ENCODE measurements at regions not wholly inside any gene's neighbourhood (a gene's known extent, or its start where the extent isn't known, plus 50 kb on each side); places are given as distances from the start of the nearest gene placed in this dataset.

DNA sequence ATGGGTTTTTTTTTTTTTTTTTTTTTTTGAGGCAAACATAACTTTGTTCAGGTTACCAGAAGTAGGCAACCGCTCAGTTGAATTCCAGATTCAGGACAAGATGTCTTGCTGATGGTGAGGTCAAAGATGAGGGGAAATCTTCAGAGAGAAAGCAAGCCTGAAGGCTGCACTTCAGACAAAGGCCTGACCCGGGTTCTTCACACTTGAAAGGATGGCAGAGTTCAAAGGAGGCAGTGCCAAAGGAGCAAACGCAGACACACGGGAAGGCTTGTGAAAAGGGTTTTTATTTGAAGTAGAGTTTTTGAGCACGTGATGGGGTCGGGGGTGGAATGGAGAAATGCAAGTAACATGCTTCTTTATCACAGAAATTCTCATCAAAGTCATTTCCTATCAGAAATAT, 960.2 kb upstream of the EEF2KMT start:
- no peak for DNase-seq (ENCODE audit: low spot score)

DNA sequence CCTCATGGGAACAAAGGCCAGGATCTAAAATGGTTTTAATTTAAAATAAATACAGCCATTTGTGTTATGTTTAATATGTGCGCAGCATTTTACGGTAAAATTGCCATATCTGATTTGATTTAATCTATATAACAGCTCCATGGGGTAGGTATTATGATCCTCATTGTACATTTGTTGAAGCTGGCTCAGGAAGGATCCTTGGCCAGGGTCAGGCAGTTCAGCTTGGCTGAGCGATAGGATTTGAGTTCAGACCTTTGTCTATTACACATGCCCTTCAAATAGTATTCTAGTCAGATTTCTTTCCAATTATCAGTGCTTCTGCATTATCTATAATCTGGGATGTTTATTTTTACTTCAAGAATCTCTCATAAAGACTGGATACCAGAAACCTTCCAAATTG, 950.4 kb upstream of the EEF2KMT start:
- no peak for DNase-seq (ENCODE audit: low spot score)

DNA sequence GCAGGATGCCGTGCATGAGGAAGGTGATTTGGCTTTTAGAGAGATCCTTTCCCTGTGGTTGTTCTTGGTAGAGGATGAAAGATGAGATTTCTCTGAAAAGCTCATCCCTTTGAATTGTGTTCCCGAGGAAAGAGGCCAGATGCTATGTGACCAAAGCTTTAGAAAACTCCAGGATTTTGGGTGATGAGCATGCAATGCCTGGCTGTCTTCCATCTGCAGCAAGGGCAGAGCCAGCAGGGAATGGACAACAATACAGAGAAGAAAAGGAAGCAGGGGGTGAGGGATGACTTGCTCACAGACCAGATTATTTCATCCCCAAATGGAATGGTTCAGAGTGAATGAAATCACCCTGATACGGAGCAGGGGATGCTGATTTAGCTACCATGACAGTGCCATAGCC, 949.7 kb upstream of the EEF2KMT start:
- no peak for DNase-seq (ENCODE audit: low spot score)

DNA sequence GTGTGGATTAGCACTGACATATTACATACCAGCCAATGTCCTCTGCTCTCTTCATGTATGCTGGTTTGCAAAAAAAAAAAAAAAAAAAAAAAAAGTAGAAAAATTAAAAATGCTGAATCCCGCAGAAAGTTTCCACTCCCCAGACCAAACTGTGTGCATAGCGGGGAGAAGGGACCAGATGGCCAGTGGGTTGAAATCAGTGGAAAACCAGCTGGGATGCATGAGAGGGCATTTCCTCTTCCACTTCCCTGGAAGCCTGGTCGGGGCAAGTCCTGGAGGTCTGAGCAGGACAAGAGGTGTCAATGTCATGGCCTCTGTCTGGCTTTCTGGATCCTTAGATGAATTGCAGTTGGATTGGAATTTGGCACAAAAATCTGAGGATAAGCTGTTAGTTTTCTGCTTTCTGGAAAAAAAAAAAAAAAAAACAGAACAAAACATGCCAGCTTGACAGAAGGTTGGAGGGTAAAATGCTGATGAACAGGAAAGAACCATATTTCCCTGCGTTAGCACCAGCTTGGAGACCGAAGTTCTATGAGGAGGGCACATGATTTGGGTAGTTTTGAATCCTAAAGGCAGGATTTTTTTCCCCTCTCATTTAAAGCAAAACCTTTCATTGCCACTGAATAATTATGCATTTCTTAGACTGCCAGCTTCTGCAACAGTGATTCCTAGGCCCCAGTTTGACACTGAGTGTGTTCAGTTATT, 941.5 kb upstream of the EEF2KMT start:
- DNase-seq (ENCODE audit: low spot score) = no peak

DNA sequence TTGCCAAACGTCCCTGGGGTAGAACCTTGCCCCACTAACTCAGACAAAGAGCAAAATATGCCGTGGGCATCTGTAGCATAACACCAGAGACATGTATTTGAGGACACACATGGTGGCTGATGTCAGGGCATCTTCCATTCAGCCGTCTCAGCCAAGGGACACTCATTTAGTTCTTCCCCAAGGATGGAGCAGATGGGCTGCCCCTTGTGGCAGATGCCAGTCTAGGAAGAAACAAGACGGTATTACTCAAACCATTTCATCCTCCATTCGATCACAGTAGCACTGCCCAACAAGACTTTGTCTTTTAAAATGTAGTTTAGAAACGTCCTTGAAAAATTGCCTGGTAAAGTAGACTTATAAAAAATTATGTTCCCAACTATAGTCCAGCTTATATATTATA, 937.6 kb upstream of the EEF2KMT start:
- DNase-seq (ENCODE audit: low spot score) = no peak

DNA sequence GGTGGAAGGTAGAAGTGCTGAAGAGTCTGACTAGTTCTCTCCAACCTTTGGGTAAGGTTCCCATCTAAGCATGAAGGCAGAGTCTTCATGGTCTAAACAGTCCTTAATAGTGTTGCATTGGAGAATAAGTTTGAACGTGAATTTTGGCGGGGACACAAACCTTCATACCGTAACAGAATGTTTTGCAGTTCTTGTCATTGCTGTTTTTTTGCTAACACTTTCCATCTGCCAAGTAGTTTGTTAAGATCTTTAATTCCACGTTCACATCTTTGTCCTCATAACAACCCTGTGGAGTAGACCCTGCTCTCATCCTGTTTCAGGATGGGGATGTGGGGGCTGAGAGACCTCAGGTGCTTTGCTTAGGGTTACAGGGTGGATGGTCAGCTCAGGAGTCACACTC, 936.9 kb upstream of the EEF2KMT start:
- DNase-seq (ENCODE audit: low spot score) = no peak

DNA sequence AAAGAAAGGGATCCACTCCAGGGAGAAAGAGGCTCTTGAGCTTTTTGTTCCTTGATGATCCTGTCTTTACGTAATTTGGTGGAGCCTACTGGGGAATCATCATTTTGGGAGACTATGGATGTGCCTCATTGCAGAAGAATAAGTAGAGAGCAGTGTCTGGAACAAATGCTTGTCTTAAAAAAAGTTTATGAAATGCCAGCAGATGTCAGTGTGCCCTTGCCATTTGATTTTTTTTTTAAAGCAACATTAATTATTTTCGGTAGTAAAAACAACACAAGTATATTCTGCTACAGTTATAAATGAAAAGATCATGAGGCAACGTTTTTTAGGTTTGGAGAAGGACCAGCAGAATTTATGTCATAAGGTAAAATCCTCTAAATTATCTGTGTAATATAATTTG, 934.8 kb upstream of the EEF2KMT start:
- DNase-seq (ENCODE audit: low spot score) = no peak

DNA sequence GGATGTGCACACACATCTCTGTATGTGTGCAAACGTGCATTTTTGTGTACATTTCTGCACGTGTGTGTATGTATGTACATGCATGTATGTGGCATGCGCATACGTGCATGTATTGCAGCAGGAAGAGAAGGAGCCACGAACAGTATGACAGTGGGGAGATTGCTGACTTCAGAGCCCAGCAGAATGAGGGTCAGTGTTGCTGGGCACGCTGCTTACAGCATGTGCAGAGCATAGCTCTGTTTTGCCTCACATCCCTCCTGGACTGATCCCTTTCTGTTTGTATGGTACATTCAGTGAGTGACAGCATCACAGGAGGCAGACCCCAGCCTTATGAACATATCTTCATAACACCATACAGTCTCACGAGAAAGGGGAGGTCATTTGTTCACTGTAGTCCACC, 934.0 kb upstream of the EEF2KMT start:
- no peak for DNase-seq (ENCODE audit: low spot score)

DNA sequence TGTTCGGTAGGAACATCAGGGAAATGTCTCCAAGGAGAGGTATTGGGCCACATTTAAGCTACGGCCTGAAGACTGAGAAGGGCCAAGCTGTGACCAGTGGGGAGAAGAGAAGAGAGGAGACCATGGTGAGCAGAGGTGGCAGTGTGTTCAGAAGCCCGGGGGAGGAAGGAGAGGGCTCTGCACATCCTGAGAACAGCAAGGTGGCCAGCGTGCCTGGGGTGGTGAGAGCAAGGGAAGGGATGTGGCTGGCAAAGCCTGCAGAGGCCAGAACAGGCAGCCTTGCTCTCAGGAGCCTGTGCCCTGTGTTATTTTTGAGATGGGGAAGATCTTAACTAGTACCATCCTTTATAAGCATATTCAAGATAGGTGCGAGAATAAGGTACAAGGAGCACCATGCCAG, 933.5 kb upstream of the EEF2KMT start:
- DNase-seq (ENCODE audit: low spot score) = no peak

DNA sequence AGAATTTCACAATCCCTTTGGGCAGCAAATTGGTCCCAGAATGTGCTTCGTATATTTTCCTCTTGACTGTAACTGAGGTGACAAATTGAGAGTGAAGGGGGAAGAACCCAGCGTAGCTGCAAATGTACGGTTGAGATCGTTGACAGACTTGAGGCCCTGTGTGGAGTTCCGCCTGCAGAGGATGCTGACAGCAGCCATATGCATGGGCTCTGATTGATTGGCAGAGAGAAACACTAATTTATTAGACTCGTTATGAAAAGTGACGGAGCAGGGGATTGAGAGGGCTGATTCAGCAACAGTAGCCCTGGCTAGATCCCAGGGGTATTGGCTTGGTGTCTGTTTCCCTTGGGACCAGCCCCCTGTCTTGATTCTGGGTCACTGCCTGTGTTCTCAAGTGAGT, 930.1 kb upstream of the EEF2KMT start:
- DNase-seq (ENCODE audit: low spot score) = no peak

DNA sequence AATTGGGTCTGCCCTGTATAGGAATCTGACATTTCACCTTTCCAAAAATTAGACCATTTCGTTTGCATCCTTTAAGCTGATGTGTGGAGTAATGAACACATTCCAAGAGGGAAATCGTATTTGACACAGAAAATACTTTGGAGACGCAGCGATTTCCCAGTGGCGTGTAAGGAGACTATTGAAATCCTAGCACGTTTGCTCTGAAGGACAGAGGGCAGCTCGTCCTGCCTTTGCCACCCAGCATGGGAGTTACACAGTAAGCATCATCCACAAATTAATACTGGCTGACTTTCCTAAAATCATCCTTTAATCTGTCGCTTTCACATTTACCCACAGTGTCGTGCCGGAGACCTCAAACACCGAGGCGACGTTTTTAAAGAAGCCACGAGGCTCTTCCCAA, 925.9 kb upstream of the EEF2KMT start:
- DNase-seq (ENCODE audit: low spot score) = no peak

DNA sequence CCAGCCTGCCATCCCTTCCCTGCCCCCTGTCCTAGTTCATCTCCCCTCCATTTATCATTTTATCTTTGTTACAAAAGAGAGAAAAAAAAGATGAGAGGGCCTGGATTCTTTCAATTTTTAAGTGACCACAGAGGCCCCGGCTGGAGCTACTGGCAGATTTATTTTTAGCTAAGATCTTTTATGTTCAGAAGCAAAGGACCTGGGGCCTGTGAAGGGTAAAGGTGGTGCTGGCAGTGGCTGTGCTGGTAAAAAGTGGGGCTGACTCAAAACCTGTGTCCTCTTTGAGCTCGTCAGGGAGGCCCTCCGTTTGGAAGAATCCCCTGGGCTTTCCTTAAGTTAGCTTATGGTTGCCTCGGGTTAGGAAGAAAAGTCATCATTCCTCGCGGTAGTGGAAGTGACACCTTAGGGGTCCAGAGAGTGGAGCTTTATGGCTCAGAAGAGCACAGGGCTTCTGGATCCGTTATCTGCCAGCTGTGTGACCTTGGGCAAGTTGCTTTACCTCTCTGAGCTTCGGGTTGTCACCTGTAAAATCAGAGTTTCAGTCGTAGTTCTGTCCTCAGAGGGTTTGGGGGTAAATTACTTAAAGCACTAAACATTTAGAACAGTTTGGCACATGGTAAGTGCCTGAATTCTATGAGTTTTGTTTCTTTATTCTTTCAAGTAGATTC, 923.8 kb upstream of the EEF2KMT start:
- DNase-seq (ENCODE audit: low spot score) = no peak

DNA sequence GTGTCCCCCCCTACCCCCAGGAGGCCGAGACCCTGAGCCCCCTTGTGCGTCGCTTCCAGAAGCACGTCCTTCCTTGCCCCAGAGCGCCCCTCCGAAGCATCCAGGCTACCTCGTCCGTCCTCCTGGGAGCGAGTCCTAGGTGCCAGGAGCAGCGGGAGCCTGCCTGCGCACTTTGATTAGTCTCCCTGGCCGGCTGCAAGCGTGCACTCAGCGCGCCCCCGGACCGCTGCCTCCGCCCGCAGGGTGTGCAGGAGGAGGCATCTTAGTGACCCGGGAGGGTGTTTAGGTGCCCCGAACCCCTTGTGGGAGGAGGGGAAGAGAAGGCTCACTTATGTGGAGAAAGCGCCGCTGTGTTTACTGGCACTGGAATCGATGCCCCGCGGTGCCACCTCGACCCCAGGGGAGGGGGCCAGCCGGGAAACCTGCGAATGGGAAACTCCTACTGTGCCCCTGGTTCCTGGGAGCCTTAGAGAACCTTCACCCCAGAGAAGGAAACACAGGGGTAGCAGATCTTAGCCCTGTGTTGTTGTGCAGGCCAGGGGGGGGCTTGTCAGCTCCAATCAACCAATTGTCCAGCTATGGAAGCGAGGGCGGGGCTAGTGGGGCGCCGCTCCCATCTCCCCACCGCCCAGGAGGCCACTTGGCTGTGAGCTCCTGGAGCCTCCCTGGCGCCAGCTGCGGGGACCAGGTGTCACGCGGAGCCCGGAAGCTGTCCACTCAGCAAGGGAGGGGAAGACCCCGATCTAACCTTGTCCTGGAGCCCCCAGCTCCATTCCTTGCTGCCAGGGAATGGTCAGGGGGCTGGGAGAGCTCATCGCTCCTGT, 922.8 kb upstream of the EEF2KMT start:
- DNase-seq (ENCODE audit: low spot score) = no peak

DNA sequence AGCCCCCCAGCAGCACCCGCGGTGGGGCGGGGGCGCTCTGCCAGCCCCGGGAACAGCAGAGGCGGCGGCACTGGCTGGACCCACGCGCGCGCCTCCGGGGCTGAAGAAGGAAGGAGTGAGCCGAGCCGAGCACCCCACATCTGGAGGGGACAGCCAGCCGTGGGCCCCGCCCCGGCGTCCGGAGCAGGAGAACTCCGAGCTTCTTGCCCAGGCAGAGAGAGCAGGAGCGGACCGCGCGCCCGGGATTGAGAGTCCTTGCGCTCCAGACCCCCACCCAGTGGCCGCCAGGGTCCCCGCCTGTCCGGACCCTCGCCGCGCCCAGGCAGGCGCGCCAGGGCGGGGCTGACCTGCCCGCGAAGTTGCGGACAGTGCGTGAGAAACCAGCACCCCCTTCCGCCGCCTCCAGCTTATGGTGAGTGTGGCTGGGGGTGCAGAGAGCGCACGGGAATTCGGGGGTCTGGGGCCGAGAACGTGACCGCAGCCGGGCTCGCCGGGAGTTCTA, 921.9 kb upstream of the EEF2KMT start:
- no peak for DNase-seq (ENCODE audit: low spot score)

DNA sequence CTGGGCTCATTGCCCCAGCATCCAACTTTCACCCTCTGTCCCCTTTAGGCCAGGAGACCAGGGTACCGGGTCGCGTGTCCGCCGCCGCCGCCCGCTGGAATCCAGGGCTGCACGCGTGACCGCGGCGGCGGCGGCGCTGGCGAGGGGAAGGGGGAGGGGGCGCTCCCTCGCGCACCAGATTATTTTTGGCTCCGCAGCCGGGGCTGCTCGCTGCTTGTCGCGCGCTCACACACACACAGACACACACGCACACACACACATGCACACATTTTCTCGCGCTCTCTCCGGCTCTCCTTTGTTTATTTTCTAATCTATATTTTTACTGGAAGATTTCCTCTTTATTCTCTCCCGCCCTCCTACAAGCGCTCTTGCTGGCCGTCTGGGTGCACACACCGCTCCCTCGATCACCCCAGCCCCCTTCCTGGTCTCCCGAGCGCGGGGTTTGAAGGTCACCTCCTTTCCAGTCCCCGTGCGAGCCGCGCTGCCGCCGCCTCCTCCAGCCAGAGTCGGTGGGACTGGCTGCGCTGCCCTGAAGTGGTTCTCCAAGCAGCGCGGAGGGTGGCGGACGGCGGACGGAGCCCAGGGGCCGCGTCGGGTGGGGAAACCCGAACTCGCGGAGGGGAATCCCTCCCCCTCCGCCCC, 921.4 kb upstream of the EEF2KMT start:
- DNase-seq (ENCODE audit: low spot score) = no peak

DNA sequence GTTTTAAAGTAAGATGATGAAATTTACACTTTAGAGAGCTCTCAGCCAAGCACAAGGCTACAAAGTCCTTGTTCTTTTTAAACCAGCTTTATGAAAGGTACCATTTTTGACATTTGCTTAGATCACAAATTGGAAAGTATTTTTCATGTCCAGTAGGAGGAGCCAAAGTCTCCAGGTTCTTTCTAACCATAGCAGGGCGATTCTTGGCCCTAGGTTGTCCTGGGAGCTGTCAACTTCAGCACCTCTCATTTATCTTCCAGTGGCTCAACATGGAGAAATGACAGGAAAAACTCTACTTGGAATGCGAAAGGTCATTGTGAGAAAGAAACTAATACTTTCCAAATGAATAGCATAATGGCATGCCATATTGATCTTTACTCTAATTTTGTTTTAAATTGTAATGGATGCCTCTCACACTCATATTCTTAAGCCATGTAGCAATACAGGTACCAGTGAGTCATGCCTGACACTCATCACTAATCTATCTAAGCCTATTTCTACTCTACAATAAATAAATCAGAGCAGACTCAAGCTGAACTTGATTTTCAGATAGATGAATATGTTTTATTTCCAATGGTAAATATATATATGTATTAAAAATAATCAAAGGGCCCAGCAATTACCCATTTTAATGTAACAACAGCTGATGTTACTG, 919.1 kb upstream of the EEF2KMT start:
- no peak for DNase-seq (ENCODE audit: low spot score)

DNA sequence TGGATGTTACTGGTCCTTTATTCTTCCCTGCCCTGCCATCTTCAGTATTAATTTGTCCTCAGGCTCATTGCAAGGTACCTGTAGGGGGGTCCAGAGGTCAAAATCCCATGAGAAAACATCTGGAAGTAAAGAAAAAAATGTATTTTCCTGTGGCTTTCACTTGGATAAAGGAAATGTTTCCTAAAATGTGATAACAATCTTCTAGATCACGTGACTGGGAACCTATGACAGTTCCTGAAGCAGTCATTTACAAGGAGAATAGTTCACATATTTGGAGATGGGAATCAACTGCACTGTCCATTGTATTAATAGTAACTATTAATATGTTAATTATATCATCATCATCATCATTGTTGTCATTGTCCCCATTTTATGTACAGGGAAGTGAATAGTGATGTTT, 915.1 kb upstream of the EEF2KMT start:
- no peak for DNase-seq (ENCODE audit: low spot score)

DNA sequence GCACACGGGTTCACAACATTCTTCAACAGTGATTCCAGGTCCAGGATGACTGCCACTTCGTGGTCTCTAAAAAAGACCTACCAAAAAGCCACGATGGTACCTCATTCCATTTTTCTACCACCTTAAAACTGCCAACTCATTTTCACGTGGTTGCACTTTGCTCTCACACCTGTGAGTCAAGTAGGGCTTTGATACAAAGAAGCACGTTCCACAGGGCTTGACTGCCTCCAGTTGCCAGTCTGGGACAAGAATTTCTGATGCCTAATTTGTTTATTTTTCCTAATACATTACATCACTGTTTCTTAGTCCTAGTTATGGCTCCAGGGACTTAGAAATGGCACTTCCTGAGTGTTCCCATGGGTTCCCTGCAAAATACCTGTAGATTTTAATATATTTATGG, 911.6 kb upstream of the EEF2KMT start:
- DNase-seq (ENCODE audit: low spot score) = no peak

DNA sequence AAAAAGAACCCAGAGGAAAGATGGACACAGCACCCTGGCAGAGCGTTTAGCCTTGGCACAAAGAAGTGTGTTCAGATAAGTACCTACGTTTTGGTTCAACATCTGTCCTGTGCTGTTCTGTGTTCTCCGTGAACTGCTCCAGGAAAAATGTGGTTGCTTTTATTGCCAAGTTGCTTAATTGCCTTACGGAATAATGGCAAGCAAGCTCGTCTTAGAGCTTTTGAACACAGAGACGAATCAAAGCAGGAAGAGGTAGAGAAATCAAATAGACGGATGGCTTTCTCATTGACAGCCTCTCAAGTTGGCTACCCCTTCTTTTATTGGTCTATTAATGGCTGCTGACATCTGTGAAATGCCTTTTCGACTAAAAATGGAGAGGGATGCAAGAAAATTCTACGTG, 911.1 kb upstream of the EEF2KMT start:
- DNase-seq (ENCODE audit: low spot score) = no peak

DNA sequence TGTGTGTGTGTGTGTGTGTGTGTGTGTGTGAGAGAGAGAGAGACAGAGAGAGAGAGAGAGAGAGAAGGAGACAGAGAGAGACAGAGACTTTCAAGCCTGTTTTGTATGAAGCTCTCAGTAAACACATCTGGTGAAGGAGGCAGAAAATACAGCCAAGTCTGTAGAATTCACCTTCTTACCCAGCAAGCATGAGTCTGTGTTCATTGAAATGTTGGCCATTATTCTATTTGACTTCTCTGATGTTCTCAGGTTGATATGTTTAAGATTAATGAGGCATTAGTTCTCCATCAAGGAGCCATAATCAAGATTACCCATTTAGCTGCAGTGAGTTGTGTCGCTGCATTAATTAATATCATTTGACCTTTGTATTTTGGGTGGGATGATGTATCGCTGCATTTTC, 895.8 kb upstream of the EEF2KMT start:
- no peak for DNase-seq (ENCODE audit: low spot score)

DNA sequence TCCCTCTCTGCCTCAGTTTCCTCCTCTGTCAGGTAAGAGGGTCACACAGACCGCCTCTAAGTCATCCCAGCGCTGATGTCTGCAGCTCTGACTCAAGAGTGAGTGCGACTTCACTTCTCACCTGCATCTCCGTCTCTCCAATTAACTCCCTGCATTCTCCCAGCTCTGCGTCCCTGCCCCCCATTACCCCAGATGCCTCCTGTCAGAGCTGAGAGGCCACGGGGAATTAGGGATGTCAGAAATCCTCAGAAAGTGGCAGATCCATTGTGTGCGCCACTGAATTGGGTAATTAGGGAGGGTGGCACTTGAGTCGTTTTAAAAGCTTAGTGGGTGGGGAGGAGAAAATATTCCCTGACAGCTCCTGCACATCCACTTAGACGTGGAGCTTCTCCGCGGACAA, 885.4 kb upstream of the EEF2KMT start:
- no peak for DNase-seq (ENCODE audit: low spot score)

DNA sequence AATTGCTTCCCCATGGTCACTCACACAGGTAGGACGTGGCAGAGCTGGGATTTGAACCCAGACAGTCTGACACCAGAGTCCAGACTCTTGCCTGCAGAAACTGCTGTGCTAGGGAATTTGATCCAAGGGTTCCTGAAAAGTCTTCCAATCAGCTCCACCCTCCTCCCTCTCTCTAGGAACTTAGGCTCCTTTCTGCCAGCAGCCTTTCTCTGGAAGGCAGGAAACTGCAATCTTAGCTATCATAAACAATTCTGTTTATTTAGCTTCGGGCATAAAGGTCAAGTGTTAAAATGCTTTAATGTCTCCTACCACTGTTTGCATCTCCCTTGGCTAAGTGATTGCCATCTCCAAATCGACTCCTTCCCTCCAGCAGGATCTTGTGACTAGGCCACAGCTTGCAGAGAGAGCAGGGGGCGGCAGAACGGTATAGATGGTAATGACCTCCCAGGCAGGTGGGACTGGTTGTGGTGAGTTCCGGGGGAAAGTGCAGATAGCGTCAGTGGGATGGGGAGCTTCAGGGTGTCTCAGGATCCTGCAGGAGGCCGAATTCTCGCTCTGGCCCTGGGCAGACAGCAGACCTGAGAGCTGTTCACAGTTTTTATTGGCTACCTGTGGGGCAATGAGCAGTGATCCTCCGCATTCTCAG, 882.4 kb upstream of the EEF2KMT start:
- no peak for DNase-seq (ENCODE audit: low spot score)

Data from CD4-positive, alpha-beta T cell treated with Interleukin-6 at 100 ng/mL for 8 hours (primary cell).